ENCODE measurements at regions not wholly inside any gene's neighbourhood (a gene's known extent, or its start where the extent isn't known, plus 50 kb on each side); places are given as distances from the start of the nearest gene placed in this dataset.

DNA sequence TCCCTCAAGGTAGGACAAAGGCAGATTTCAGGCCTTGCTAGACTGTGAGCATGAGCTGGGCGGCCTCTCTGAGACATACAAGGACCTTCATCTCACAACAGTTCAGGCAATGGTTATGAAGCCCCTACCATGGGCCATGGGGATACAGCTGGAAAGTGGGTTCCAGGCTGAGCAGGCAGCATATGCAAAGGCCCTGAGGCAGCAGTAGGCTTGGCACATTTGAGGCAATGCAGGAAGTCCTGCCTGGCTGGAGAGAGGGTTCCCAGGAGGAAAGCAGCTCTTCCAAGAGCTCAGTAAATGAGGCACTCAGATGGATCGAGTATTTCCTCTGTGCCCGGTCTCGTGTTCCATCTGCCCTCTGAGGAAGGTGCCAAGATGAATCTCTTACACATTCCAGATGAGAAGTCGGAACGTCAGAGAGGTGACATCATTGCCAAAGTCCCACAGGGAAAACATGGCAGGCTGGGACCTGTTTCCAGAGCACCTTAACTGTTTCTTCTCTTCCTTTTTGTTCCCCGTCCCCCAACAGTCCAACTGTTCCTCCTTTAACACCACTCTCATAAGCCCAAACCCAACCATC is 388.6 kb downstream of the MN1 start:
- no peak overlapping the region for H3K27ac Mint-ChIP-seq
- no peak for TF ChIP-seq CTCF (IDR thresholded peaks at IDR 0.05; ENCODE audit: unreplicated experiment)
- no peak overlapping the region for H3K4me3 Mint-ChIP-seq (ENCODE audit: low read depth)
- H3K36me3 Mint-ChIP-seq (ENCODE audit: insufficient read depth): no peaks in the 10 kb centered on the region
- peaks cover 30% of the 10 kb centered on the region for H3K27me3 Mint-ChIP-seq
- no peaks in the 10 kb centered on the region for H3K9me3 Mint-ChIP-seq (ENCODE audit: low read depth)
- no peak for DNase-seq (ENCODE audit: low spot score, unreplicated experiment)
- peaks cover 11% of the 10 kb centered on the region for H3K4me1 Mint-ChIP-seq (ENCODE audit: low read depth)

GRCh38 chr22:27413702-27414101 is 387.9 kb downstream of the MN1 start:
- no peaks in the 10 kb centered on the region for H3K9me3 Mint-ChIP-seq (ENCODE audit: low read depth)
- TF ChIP-seq CTCF (IDR thresholded peaks at IDR 0.05; ENCODE audit: unreplicated experiment): no peak
- H3K4me1 Mint-ChIP-seq (ENCODE audit: low read depth): peaks cover 11% of the 10 kb centered on the region
- H3K36me3 Mint-ChIP-seq (ENCODE audit: insufficient read depth): no peaks in the 10 kb centered on the region
- no peak overlapping the region for H3K4me3 Mint-ChIP-seq (ENCODE audit: low read depth)
- peaks cover 26% of the 10 kb centered on the region for H3K27me3 Mint-ChIP-seq
- no peak for DNase-seq (ENCODE audit: low spot score, unreplicated experiment)
- no peak overlapping the region for H3K27ac Mint-ChIP-seq

DNA sequence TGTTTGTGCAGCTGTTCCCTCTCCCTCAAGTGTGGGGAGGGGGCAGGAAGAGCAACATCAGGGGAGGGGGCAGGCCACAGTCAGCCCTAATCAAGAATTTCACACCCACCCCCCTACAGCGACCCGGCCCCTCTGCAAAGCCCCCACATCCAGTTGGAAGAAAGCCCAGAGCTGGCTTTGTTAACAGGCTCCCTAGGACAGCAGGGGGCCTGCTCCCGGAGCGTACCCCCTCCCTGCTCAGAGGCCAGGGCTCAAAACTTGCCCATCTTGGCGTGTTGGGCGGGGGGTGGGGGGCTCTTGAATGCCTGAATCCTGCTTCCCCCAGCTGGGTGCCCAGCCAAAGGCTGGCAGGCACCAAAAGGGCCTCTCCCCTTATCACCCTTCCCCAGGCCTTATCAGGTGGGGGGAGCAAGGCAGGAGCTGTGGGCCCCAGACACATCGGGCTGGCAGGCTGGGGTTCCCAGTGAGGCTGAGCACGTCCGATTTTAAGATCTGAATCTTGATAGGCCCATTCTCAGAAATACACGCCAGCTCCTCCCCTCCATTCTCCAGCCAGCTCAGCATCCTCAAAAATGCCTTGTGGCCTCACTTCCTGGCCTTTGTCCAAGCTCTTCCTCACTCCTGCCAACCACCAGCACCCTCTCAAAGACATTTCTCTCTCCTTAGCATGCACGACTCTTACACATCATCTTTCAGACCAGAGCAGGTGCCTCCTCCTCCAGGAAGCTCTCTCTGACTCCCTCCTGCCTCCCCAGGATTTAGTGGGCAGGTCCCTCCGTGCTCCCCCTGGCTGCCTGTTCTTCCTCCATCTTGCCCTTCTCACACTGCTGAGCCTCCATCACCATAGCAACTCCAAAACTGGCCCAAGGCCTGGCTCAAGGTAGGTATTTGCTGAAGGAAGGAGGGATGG is 384.8 kb downstream of the MN1 start:
- no peak for DNase-seq (ENCODE audit: low spot score, unreplicated experiment)

GRCh38 chr22:27417421-27417814 is 384.1 kb downstream of the MN1 start:
- no peaks in the 10 kb centered on the region for H3K36me3 Mint-ChIP-seq (ENCODE audit: insufficient read depth)
- no peak for TF ChIP-seq CTCF (IDR thresholded peaks at IDR 0.05; ENCODE audit: unreplicated experiment)
- no peak overlapping the region for H3K4me3 Mint-ChIP-seq (ENCODE audit: low read depth)
- H3K27me3 Mint-ChIP-seq: peaks cover 20% of the 10 kb centered on the region
- DNase-seq (ENCODE audit: low spot score, unreplicated experiment): no peak
- H3K27ac Mint-ChIP-seq: no peak overlapping the region
- H3K4me1 Mint-ChIP-seq (ENCODE audit: low read depth): peaks cover 13% of the 10 kb centered on the region
- H3K9me3 Mint-ChIP-seq (ENCODE audit: low read depth): no peaks in the 10 kb centered on the region

More for the DNA sequence above, 384.8 kb downstream of the MN1 start:
- Mint-ChIP-seq H3K9me3 (ENCODE audit: low read depth) (no peaks in the 10 kb centered on the region), H3K4me3 (ENCODE audit: low read depth) (no peak overlapping the region), H3K36me3 (ENCODE audit: insufficient read depth) (no peaks in the 10 kb centered on the region), H3K4me1 (ENCODE audit: low read depth) (peaks cover 13% of the 10 kb centered on the region), H3K27me3 (peaks cover 26% of the 10 kb centered on the region), H3K27ac (peak overlapping the region; percentile 62)
- no peak for TF ChIP-seq CTCF (IDR thresholded peaks at IDR 0.05; ENCODE audit: unreplicated experiment)

DNA sequence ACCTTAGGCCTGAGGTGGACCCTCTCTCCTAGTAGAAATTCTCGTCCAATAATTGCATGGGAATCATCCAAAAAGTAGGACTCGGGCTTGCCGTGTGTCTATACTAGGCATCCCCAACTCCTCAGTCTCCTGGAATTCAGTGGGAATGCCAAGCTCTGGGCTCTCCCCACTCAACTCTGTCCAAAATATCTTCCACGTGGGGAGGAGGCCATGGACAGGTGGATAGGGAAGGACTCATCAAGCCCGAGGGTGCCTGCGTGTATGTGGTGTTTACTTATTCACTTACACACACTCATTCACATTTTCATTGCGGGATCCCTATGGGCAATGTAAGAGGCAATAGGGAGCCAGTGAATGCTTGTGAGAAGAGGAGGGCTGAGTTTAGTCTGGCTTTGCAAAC is 383.3 kb downstream of the MN1 start:
- no peak for DNase-seq (ENCODE audit: low spot score, unreplicated experiment)
- Mint-ChIP-seq H3K27ac (no peak overlapping the region), H3K9me3 (ENCODE audit: low read depth) (no peaks in the 10 kb centered on the region), H3K27me3 (peaks cover 18% of the 10 kb centered on the region), H3K4me1 (ENCODE audit: low read depth) (peaks cover 13% of the 10 kb centered on the region), H3K4me3 (ENCODE audit: low read depth) (no peak overlapping the region), H3K36me3 (ENCODE audit: insufficient read depth) (no peaks in the 10 kb centered on the region)
- TF ChIP-seq CTCF (IDR thresholded peaks at IDR 0.05; ENCODE audit: unreplicated experiment): no peak

Measured in progenitor cell of endocrine pancreas (in vitro differentiated cells).